WTC11 (cell line): ENCODE measurements at regions not wholly inside any gene's neighbourhood (a gene's known extent, or its start where the extent isn't known, plus 50 kb on each side); places are given as distances from the start of the nearest gene placed in this dataset.
"Not testable (repeated sequence)": the region's sequence is repeated elsewhere in the genome, so short reads cannot be mapped to it uniquely, and the experiment has no call there.

Experiments
- CREB1 ChIP-seq: sonication (generic); formaldehyde crosslinking; IDR thresholded peaks from 2 replicates; pipeline ENCODE4 v1.8.0; 2023; ENCODE audit warnings: mild to moderate bottlenecking, missing genetic modification reagents
- PRRX2 ChIP-seq: fragments of 250-450 bp; sonication (Bioruptor Pico); IDR thresholded peaks from 2 replicates; pipeline ENCODE4 v1.8.0; 2021; ENCODE audit warnings: mild to moderate bottlenecking
- RORB ChIP-seq: fragments of 250-450 bp; sonication (Bioruptor Pico); IDR thresholded peaks from 2 replicates; pipeline ENCODE4 v1.9.0; 2021; ENCODE audit warnings: mild to moderate bottlenecking
- TP53 ChIP-seq: sonication (generic); formaldehyde crosslinking; IDR thresholded peaks from 2 replicates; pipeline ENCODE4 v1.8.1; 2023; ENCODE audit warnings: mild to moderate bottlenecking, missing genetic modification reagents
- ZNF263 ChIP-seq: sonication (generic); formaldehyde crosslinking; IDR thresholded peaks from 2 replicates; pipeline ENCODE4 v1.8.1; 2022; ENCODE audit warnings: low read depth, mild to moderate bottlenecking, moderate library complexity, missing genetic modification reagents
- TF ChIP-seq, protein P1 (sequence below): fragments of 200-600 bp; IDR thresholded peaks from 2 replicates; pipeline ENCODE4 v1.8.0; 2022; ENCODE audit warnings: antibody characterized with exemption

DNA sequence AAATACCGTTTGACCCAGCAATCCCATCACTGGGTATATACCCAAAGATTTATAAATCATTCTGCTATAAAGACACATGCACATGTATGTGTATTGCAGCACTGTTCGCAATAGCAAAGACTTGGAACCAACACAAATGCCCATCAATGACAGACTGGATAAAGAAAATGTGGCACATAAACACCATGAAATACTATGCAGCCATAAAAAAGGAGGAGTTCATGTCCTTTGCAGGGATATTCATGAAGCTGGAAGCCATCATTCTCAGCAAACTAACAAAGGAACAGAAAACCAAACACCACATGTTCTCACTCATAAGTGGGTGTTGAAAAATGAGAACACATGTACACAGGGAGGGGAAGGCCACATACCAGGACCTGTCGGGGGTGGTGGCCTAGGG lies 86.5 kb upstream of the FGGY start:
- TF ChIP-seq RORB (CRISPR knock-in tag); ZNF263; TP53 (CRISPR knock-in tag); CREB1 (CRISPR knock-in tag); PRRX2 (CRISPR knock-in tag): not testable (repeated sequence)
- TF ChIP-seq, protein P1, sequence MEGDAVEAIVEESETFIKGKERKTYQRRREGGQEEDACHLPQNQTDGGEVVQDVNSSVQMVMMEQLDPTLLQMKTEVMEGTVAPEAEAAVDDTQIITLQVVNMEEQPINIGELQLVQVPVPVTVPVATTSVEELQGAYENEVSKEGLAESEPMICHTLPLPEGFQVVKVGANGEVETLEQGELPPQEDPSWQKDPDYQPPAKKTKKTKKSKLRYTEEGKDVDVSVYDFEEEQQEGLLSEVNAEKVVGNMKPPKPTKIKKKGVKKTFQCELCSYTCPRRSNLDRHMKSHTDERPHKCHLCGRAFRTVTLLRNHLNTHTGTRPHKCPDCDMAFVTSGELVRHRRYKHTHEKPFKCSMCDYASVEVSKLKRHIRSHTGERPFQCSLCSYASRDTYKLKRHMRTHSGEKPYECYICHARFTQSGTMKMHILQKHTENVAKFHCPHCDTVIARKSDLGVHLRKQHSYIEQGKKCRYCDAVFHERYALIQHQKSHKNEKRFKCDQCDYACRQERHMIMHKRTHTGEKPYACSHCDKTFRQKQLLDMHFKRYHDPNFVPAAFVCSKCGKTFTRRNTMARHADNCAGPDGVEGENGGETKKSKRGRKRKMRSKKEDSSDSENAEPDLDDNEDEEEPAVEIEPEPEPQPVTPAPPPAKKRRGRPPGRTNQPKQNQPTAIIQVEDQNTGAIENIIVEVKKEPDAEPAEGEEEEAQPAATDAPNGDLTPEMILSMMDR, result not testable (repeated sequence)
